Fibroblast of villous mesenchyme (primary cell): ENCODE measurements at regions not wholly inside any gene's neighbourhood (a gene's known extent, or its start where the extent isn't known, plus 50 kb on each side); places are given as distances from the start of the nearest gene placed in this dataset.

ENCODE experiments used
- DNase-seq: peaks from one replicate; pipeline ENCODE4 v3.0.0-alpha.2; 2010; ENCODE audit warnings: low read depth
- H3K4me3 ChIP-seq: 2 replicates; pipeline ENCODE4 v1.5.1; 2011; ENCODE audit warnings: low read depth, mild to moderate bottlenecking, low read length
- TF ChIP-seq, protein P1 (sequence below): IDR thresholded peaks from 2 replicates; pipeline ENCODE4 v1.5.1; 2012; ENCODE audit warnings: low read depth, mild to moderate bottlenecking, low read length; ENCODE audit not compliant: insufficient read depth

- H3K4me3 ChIP-seq = no peak overlapping the region
- TF ChIP-seq, protein P1, sequence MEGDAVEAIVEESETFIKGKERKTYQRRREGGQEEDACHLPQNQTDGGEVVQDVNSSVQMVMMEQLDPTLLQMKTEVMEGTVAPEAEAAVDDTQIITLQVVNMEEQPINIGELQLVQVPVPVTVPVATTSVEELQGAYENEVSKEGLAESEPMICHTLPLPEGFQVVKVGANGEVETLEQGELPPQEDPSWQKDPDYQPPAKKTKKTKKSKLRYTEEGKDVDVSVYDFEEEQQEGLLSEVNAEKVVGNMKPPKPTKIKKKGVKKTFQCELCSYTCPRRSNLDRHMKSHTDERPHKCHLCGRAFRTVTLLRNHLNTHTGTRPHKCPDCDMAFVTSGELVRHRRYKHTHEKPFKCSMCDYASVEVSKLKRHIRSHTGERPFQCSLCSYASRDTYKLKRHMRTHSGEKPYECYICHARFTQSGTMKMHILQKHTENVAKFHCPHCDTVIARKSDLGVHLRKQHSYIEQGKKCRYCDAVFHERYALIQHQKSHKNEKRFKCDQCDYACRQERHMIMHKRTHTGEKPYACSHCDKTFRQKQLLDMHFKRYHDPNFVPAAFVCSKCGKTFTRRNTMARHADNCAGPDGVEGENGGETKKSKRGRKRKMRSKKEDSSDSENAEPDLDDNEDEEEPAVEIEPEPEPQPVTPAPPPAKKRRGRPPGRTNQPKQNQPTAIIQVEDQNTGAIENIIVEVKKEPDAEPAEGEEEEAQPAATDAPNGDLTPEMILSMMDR = no peak
- no peak for DNase-seq
Measured at GRCh38 chr18:44582456-44582855, 98.2 kb upstream of the SETBP1 start.

GRCh38 chr18:44584900-44585299, 95.8 kb upstream of the SETBP1 start:
- DNase-seq = no peak
- H3K4me3 ChIP-seq = no peak overlapping the region
- TF ChIP-seq, protein P1 = no peak

- no peak overlapping the region for H3K4me3 ChIP-seq
- TF ChIP-seq, protein P1 = no peak
- DNase-seq = peak; percentile 54
Measured at GRCh38 chr18:44586782-44587524, 93.7 kb upstream of the SETBP1 start.

GRCh38 chr18:44588508-44588907, 92.2 kb upstream of the SETBP1 start:
- no peak overlapping the region for H3K4me3 ChIP-seq
- TF ChIP-seq, protein P1 = no peak
- DNase-seq = peak; percentile 87

GRCh38 chr18:44589693-44590355, 90.9 kb upstream of the SETBP1 start:
- DNase-seq = peak; percentile 80
- H3K4me3 ChIP-seq = no peak overlapping the region
- TF ChIP-seq, protein P1 = no peak

GRCh38 chr18:44590956-44591670, 89.6 kb upstream of the SETBP1 start:
- TF ChIP-seq, protein P1 = no peak
- no peak for DNase-seq
- no peak overlapping the region for H3K4me3 ChIP-seq
